Activated B cell treated with CpG ODN at 0.5 μM for 24 hours (primary cell): ENCODE measurements at regions not wholly inside any gene's neighbourhood (a gene's known extent, or its start where the extent isn't known, plus 50 kb on each side); places are given as distances from the start of the nearest gene placed in this dataset.

Source experiments
- ATAC-seq: fragments of 200-7000 bp; cut with Tn5 transposase; one replicate; pipeline ENCODE4 v1.10.0; 2021; ENCODE audit warnings: low read depth, mild to moderate bottlenecking, moderate library complexity
- CTCF ChIA-PET: fragments of 350-600 bp; sonication (Branson Sonifier 250); formaldehyde crosslinking; loops from one replicate; lab custom pipeline; 2021; ENCODE audit warnings: antibody characterized with exemption; lab: Charles Lee
- POLR2A ChIA-PET: fragments of 350-600 bp; sonication (Branson Sonifier 250); formaldehyde crosslinking; loops from one replicate; lab custom pipeline; 2021; ENCODE audit warnings: antibody characterized with exemption; lab: Charles Lee
- DNase-seq: peaks from one replicate; pipeline ENCODE4 v3.0.0; 2022
- H3K27ac Mint-ChIP-seq: one replicate; pipeline ENCODE4 v1.8.0; 2020; ENCODE audit warnings: mixed read lengths
- H3K27me3 Mint-ChIP-seq: one replicate; pipeline ENCODE4 v1.8.0; 2021; ENCODE audit warnings: mixed read lengths
- H3K36me3 Mint-ChIP-seq: one replicate; pipeline ENCODE4 v1.8.0; 2021; ENCODE audit warnings: low read depth, mixed read lengths
- H3K4me1 Mint-ChIP-seq: one replicate; pipeline ENCODE4 v1.8.0; 2021; ENCODE audit warnings: mixed read lengths
- H3K4me3 Mint-ChIP-seq: one replicate; pipeline ENCODE4 v1.8.0; 2020; ENCODE audit warnings: mild to moderate bottlenecking, mixed read lengths
- H3K9me3 Mint-ChIP-seq: one replicate; pipeline ENCODE4 v1.8.0; 2020; ENCODE audit warnings: mixed read lengths
- intact Hi-C: fragments of 100-400 bp; cut with micrococcal nuclease; formaldehyde crosslinking; loops from one replicate; pipeline ENCODE4 v1.15.1; 2024
- TF ChIP-seq, protein P1 (sequence below): fragments of 200-600 bp; IDR thresholded peaks from one replicate; pipeline ENCODE4 v1.8.0; 2022; ENCODE audit warnings: antibody characterized with exemption, mild to moderate bottlenecking

DNA sequence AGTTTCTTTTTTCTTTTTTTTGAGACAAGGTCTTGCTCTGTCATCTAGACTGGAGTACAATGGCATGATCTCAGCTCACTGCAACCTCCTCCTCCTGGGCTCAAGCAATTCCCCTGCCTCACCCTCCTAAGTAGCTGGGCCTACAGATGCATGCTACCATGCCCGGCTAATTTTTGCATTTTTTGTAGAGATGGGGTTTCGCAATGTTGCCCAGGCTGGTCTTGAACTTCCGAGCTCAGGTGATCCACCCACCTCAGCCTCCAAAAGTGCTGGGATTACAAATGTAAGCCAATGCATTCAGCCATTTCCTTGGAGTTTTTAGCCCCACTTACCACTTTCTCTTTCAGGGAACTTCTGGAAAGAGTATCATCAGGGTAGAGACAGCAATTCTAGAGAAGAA is 153.3 kb upstream of the THSD7B start:
- Mint-ChIP-seq H3K36me3 (no peaks in the 10 kb centered on the region), H3K27ac (no peak overlapping the region), H3K4me1 (no peaks in the 10 kb centered on the region), H3K9me3 (no peaks in the 10 kb centered on the region), H3K27me3 (peaks cover 7% of the 10 kb centered on the region), H3K4me3 (no peak overlapping the region)
- DNase-seq (no peak), ATAC-seq (no peak)
- TF ChIP-seq, protein P1, sequence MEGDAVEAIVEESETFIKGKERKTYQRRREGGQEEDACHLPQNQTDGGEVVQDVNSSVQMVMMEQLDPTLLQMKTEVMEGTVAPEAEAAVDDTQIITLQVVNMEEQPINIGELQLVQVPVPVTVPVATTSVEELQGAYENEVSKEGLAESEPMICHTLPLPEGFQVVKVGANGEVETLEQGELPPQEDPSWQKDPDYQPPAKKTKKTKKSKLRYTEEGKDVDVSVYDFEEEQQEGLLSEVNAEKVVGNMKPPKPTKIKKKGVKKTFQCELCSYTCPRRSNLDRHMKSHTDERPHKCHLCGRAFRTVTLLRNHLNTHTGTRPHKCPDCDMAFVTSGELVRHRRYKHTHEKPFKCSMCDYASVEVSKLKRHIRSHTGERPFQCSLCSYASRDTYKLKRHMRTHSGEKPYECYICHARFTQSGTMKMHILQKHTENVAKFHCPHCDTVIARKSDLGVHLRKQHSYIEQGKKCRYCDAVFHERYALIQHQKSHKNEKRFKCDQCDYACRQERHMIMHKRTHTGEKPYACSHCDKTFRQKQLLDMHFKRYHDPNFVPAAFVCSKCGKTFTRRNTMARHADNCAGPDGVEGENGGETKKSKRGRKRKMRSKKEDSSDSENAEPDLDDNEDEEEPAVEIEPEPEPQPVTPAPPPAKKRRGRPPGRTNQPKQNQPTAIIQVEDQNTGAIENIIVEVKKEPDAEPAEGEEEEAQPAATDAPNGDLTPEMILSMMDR = no peak
- ChIA-PET CTCF (no interaction called here), POLR2A (no interaction called here)
- intact Hi-C loops = no loop called here

GRCh38 chr2:136611451-136611850 is 153.9 kb upstream of the THSD7B start:
- Mint-ChIP-seq H3K27me3 (peaks cover 7% of the 10 kb centered on the region), H3K9me3 (no peaks in the 10 kb centered on the region), H3K36me3 (no peaks in the 10 kb centered on the region), H3K4me3 (no peak overlapping the region), H3K4me1 (no peaks in the 10 kb centered on the region), H3K27ac (no peak overlapping the region)
- intact Hi-C loops = no loop called here
- ChIA-PET CTCF (no interaction called here), POLR2A (no interaction called here)
- TF ChIP-seq, protein P1 = no peak
- ATAC-seq = no peak
- DNase-seq = no peak

DNA sequence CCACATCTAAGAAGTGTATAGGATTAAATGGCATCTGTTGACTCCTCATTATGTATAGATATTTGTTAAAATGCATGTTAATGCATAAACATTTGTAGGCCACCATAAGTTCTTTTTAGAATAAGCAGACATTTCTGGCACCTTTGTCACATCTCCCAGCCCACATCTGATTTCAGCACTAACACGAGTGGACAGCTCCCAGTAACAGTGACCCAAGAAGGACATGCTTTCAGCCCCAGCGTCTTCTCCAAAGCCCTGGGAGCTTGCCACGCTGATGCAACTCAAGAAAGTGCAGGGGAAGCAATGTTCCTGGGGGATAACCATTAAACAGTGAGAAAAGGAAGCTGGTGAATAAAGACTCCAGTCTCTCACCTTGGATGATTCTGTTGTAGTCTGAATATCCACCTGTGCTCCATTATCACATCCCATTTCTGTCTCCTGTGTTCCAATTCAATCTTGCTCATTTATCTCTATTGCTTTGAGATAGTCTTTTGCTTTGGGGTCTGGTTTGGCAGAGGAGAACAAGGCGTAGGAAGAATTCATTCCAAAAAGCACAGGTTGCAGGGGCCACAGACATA is 182.6 kb upstream of the THSD7B start:
- intact Hi-C loops = no loop called here
- no peaks in the 10 kb centered on the region for H3K4me1 Mint-ChIP-seq

DNA sequence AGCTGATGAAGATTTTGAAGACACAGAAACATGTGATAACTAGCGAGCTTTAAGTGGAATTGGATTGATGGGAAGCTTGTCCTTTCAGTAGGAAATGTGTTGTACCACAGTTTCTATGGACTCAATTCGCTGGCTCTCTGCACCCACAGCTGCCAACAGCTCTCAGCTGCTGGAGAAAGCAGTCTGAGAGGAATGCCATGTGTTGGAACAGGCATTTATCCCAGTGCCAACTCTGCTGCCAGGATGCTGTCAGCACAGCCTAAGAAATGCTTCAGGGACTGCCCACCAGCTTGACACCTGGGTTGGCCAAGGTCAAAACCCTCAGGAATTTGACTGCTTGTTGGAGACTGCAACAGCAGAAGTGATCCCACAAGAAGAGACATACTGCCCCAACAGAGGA is 193.0 kb upstream of the THSD7B start:
- DNase-seq (no peak), ATAC-seq (no peak)
- H3K4me1 Mint-ChIP-seq = no peaks in the 10 kb centered on the region
- TF ChIP-seq, protein P1 = no peak
- ChIA-PET POLR2A (no interaction called here), CTCF (no interaction called here)
- peaks cover 3% of the 10 kb centered on the region for H3K27me3 Mint-ChIP-seq
- no peak overlapping the region for H3K27ac Mint-ChIP-seq
- no peaks in the 10 kb centered on the region for H3K9me3 Mint-ChIP-seq
- H3K36me3 Mint-ChIP-seq = no peaks in the 10 kb centered on the region
- no peak overlapping the region for H3K4me3 Mint-ChIP-seq
- intact Hi-C loops = no loop called here

More for the DNA sequence above, 182.6 kb upstream of the THSD7B start:
- DNase-seq = no peak
- TF ChIP-seq, protein P1 = no peak
- ATAC-seq = no peak
- no peaks in the 10 kb centered on the region for H3K9me3 Mint-ChIP-seq
- ChIA-PET CTCF (no interaction called here), POLR2A (no interaction called here)
- peaks cover 10% of the 10 kb centered on the region for H3K27me3 Mint-ChIP-seq
- H3K4me3 Mint-ChIP-seq = no peak overlapping the region
- H3K27ac Mint-ChIP-seq = no peak overlapping the region
- no peaks in the 10 kb centered on the region for H3K36me3 Mint-ChIP-seq

- Mint-ChIP-seq H3K27ac (no peak overlapping the region), H3K9me3 (no peaks in the 10 kb centered on the region), H3K27me3 (peaks cover 8% of the 10 kb centered on the region), H3K4me3 (no peak overlapping the region), H3K36me3 (no peaks in the 10 kb centered on the region), H3K4me1 (no peaks in the 10 kb centered on the region)
- ChIA-PET POLR2A (no interaction called here), CTCF (no interaction called here)
- DNase-seq (no peak), ATAC-seq (no peak)
- TF ChIP-seq, protein P1 = no peak
- intact Hi-C loops = no loop called here
These were observed 208.1 kb upstream of the THSD7B start for GRCh38 chr2:136557203-136557602.
